8988T (cell line): ENCODE measurements at regions not wholly inside any gene's neighbourhood (a gene's known extent, or its start where the extent isn't known, plus 50 kb on each side); places are given as distances from the start of the nearest gene placed in this dataset.

Source experiments
- DNase-seq: peaks from one replicate; pipeline ENCODE4 v3.0.0; 2011

DNA sequence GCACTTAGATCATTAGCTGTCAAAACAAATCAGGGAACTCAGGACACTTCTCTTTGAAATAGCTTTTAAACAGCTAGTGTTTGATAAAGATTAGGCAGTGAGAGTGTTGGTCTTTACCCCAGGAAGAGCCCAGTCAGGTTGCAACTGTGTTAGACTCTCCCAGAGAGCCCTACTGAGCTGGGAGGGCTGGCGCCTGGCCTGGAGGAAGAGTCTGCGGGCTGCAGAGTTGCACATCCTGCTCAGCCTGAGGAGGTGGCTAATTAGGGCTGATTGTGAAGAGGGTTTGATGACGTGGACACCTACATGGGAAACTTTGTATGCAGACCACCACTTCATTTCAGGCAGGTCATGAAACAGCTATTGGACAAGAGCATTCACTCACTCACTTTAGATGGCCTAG is 112.0 kb downstream of the TMEM174 start:
- DNase-seq: no peak

DNA sequence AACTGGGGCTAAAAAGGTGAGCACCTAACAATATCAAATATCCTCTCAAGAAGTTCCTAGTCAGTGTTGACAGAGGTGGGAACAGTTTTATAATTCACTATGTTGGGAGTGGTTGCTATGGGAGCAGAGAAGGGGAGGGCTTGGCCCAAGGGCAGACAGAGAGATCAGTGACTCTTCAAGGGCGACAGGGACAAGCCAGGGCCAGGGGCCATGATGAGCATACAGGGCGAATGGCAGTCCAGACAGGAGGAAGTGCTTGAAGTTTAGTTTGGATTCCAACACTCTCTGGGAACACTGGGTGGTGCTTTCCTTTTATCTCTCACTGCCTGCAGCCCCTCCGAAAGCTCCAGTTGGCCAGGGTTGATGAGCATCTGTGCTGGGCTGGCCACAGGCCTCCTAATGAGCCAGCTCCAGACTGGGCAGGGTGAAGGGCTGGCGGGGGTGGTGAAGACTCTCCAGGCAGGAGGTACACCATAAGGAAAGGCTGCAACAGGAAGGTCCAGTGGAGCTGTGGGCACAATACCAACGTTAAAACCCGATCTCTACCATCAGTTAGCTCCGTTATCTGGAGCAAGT is 111.3 kb downstream of the TMEM174 start:
- DNase-seq: no peak

DNA sequence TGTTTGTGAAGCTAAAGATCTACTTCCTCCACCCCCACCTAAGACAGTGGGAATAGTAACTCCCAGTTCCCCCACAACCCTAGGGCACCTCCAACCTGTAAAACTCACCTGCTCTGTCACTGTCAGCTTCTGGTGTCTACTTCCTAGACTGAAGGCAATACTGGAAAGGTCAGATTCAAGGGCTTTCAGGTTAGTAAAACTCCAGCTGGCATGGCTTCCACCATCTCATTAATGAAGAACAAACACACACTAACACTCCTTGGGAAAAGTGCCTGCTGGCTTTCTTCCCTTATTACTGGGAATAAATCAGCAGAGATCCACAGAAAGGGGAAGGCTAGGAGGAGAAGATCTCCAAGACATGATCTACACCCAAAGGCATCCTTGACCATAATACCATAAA is 109.9 kb downstream of the TMEM174 start:
- no peak for DNase-seq

DNA sequence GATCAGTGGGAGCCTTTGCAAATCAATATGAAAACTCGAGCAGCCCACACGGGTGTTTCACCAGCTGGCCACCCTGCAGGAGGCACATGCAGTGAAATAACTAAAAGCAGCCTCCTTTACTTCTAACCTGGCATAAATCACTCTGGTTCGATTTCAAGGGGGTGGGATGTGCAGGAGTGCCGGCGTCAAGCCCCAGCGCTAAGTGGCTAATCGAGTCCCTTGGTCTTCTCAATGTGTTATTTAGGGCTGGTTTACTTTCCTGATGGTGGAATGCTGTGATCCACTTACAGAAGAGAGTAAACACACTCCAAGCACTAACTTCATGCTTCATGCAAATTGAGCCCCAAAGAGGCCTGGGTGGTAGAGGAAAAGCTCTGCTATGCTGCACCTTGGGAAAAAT is 109.4 kb downstream of the TMEM174 start:
- no peak for DNase-seq

DNA sequence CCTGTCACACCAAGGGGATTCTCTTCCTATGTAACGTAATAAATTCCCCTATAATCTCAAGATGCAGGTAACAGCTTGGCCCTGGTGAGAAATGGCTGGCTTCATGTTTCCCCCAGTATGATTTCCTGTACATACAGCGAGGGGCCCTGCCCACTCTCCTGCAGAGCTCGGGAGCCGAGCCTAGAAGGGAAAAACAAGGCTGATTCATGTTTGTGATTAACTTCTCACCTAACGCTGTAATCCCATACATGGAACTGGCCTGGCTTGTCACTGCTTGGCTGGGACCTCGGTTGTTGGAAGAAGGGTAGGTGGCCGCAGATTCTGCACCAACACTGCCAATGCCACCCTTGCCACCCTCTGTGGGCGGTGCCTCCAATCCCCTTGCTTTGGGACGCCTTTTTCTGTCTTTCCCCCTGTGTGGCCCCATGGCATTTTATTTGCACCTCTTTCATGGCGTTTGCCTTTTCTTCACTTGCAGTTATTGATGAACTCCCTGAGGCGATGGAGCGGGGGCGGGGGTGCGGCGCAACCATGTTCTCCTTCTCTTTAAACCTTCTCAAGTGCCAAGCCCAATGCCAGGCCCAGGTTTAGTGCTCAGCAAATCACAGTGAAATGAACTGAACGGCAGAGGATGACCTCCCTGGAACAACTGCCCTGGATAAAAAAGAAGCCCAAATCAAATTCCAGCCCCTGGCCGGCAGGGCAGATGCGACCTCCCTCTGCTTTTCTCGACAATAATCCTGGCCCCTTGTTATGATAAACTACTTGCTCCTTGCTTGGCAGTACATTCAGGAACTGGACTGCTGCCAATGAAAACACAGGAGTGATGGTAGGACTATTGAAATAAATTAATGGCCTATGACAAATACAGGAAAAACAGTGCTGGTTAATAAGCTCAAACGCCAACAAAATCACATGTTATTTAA is 108.1 kb downstream of the TMEM174 start:
- DNase-seq: no peak

DNA sequence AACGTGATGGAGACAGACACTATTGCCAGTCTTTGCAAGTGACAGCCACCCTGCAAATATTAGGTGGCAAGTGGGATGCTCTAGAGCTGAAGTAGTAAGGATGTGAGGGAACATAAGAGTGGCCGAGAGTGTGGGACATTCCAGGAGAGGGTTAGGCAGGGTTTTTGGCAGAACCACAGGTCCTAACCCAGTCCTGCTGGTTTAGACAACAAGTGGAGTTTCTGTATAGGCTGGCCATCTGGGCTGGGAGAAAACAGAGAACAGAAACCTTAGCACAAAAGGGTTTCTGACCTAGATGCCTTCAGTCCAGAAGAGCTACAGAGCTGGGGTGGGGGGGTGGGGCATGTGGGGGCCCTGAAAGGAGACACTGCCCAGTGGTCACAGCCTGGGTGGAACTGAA is 107.4 kb downstream of the TMEM174 start:
- DNase-seq: no peak

DNA sequence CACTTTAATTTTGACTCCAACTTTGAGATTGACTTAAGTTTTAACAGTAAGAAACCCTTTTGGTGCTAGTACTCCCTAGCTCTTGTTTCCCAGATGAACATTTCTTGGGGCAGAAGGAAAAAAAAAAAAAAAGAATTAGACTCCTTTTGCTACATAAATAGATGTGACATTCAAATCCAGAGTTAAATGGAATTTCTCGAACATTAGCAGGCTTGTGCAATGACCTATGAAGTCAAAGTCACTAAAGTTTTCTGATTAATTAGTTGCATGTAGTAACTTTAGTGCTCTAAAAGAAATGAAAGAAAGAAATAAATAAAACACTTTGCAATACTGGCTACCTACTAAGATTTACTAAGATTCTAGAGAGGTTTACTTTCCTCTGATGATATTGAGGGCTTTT is 106.8 kb downstream of the TMEM174 start:
- no peak for DNase-seq

DNA sequence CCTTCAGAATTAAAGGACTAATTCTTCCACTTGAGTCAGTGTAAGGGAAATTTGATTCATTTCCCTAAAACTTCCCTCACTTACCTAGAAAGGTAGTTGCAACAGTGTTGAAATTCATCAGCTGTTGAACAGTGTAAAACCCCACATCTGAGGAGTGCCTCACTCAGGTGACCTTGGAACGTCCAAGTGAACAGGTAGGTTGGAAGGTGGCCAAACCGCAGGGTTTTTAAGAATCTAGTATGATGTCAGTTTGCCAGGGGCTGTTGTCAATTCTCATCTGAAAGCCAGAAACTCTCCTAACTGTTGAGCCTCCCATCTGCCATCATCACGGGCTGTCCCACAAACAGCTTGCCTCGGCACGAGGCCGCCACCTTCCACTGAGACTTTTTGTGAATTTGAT is 105.7 kb downstream of the TMEM174 start:
- DNase-seq: no peak

DNA sequence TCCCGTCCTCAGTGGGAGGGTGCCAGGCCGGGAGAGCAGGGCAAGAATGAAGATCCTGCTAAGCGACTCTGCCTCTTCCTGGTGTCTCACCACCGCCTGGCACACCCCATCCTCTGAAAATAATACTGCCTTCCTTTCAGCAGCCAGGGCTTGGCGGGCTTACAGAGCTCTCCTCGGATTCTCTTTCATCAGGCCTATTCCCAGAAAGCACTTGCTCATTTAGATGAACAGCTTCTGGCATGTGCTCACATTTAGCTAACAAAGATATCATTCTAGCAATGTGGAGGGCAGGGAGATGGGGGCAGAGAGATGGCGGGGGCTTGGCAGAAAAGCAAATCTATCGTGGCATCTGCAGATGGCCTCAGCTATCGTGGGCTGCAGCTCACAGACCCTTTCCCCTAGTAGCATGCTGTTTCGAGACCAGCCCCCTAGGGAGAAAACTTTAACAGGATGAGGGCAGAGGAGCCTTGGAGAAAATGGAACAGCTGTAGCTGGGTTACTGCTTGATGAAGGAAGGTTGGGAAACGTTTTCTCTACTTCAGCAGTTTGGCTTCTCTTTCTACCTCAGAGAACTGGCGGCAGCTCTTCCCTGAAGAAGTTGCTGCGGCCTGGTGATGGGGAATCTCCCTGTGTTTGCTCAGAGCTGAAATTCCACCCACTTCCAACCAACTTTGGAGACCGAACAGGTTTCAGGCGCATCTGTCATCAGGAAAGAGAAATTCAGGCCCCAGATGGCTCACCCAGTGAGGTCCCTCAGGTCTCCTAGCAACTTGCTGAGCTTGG is 102.1 kb downstream of the TMEM174 start:
- DNase-seq: no peak

DNA sequence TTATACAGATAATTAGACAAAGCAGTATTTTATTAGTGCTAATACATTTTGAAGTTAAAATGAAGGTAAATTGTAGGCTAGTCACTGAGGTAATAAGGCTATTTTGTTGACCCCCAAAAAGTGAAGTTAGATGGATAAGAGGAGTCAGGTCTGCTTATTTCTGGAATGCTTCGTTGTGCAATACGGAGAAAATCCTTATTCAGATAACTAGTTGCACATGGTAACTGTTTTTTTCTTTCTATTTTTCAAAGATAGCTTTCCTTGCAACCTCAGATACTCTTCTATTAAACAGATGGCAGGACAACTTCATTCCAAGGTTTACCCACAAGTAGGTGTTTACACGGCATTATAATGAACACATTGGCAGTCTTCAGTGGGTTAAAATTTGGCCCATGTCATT is 101.1 kb downstream of the TMEM174 start:
- no peak for DNase-seq

DNA sequence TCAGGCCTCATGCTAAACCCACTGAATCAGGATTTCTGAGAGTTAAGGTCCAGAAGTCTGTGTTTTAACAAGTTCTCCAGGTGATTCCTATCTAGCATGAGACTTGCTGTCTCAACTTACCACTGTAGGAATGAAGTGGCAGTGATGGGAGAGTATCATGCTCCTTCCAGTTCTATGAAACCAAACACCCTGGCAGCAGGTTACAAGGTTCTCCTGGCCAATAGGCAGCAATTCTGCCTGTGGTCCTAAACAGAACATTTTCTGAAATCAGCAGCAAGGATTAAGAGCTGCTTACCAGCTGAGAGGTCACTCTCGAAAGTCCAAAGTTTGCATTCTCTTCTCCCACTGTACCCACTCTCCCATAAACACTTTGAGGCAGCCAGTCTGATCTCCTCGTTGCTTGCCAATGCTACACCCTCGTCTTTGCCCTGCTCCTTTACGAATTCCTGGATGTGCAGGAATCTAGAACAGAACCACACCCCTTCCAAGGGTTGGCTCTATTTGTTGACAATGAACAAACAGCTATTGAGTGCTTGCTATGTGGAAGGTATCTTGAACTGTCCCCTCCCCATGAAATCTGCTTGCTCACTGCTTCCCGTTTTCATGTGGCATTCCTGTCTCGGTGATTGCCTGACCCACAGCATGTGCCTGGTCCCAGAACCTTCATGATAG is 100.5 kb downstream of the TMEM174 start:
- no peak for DNase-seq

DNA sequence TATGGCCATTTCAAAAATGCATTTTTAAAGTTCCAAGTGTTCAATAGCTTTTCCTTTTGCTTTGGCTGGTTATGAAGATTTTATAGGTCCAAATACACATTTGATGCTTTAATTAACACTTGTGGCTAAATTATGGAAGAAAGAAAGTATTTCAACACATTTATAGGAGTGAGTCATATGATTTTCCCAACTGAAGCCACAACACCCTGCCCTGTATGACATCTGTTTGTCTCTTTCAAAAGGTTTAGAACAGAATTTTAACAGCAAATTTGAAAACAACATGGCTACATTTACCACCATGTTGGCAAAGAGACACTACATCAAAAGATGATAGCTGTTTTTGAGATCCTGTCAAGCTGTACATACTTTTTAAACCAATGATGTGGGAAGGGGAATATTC is 99.4 kb downstream of the TMEM174 start:
- DNase-seq: no peak

DNA sequence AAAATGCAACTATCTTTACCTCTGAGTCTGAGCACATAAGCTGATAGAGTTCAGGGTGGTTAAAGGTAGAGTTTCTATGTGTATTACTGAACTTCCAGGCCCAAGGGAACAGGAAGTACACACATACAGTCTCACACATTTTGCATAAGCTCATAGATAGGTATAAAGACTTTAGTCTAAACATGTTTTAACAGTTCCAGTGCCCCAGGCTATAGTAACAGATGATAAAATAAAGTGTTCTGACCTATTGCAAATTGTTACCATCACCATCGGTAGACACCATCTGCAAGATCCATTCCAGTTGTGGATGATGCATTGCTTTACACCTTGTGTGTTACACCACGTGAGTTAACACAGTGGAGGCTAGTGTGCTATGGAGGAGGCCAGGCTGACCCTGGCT is 95.8 kb downstream of the TMEM174 start:
- no peak for DNase-seq

DNA sequence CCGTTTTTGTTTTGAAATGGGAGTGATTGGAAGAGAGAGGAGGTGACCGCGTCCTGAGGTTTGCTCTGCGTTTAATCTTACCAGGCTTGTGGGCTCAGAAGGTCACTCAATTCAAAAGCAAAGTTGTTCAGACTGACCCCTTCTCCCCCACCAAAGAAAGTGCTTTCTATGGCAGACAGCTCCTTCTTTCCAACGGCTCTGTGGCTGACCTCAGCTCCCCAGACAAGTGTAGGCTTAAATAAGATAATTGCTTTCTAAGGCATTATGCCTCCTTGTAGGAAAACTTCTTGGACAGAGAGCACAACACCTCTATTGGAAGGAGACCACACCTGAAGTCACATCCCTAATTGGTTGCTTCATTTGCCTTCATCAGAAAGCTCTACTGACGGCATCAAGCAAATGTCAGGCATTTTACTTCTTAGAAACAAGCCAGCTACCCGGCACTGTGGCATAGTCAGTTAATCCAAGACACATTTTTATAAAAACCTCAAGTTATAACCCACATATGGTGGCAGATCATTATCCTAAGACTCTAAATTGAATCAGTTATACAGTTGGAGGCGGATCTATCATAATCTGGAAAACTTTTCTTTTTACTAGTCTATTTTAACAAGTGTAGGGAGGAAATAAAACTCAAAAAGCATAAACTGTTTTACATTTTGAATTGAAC is 94.9 kb downstream of the TMEM174 start:
- DNase-seq: no peak

DNA sequence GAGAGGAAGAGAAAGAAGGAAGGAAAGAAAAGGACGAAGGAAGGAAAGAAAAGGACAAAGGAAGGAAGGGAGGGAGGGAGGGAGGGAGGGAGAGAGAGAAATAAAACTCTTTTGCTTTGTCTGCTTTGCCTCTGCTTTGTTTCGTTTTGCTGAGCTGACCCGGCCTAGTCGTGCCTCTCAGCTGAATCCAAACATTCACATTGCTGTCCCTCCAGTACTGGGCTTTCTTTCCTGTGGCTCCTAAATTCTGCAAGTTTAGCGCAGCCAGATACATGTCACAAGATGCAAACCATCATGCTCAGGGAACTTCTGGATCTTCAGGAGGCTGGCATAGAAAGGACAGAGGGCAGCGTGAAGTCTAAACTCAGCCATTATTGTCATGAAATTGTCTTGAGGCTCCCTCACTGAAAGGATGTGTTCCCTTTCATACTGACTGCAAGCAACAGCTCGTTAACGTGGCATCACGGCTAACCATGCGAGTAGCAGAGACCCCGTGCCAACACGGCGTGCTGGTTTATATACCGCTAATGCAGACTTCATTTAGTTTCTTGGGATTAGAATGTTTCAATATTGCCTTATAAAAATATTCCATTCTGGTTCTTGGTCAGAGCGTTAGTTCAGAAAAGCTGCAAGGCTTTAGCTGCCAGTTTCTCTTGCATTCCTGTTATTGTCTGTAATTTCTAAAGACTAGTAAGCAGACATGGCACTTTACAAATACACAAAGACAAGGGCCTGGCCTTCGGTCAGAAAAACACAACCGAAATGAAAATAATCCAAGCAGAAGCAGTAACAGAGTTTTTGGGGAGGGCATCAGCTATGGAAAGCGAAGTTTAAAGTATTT is 94.2 kb downstream of the TMEM174 start:
- DNase-seq: no peak

DNA sequence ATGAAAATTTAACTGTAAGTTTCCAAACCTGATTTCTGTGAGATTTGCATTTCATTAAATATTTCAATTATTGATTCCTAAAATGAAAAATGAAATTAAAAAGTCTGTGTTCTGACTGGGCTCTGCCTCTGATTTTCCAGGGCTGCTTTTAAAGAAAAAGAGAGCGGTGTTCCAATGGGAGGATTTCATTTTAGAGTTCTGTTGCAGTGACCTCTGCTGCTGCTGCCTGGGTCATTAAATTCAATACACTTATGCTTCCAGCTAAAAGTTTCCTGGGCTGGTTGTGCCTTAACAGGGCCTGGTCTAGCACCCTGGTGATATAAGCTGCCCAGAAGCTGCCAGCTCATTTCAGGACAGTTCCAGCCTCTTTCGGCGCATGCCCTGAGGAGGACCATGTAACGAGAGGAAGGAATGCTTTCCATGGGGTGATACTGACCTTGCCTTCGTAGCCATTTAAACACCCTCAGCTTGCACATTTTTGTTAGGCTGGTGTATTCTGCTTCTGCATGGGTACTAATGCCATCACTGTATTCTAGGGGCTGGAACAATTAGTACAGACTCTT is 93.3 kb downstream of the TMEM174 start:
- DNase-seq: no peak

DNA sequence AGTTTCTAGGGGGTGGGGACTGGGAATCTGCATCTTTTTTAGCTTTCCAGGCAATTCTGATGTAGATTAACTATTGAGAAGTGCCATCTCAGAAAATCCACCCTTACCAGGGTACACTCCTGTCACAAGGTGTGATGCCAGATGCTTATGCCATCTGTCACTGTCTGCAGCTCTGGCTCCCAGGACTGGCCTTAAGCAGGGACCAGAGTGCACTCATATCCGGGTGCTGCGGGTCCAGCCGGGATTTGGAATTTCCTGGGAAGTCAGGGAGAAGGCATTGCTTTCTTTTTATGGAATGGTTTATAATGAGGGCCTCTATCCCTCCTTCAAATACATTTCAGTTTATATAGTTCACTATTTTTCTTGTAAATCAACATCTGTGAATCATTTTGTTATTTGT is 92.6 kb downstream of the TMEM174 start:
- no peak for DNase-seq

DNA sequence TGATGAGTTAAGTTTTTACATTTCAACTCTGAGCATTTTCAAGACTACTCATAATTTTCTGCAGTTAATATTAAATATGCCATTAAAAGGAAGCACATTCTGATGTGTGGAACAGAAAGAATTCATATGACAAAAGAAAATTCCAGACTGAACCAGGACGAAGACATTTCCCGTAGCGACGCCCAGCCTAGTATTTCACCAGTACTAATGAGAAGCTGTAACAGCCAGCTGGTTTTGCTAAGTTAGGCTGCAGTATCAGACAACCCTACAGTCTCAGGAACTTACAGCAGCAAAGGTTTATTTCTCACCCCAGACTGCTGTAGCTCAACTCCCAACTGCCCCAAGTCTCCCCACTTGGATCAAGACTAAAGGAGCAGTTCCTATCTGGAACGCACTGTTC is 91.6 kb downstream of the TMEM174 start:
- no peak for DNase-seq

DNA sequence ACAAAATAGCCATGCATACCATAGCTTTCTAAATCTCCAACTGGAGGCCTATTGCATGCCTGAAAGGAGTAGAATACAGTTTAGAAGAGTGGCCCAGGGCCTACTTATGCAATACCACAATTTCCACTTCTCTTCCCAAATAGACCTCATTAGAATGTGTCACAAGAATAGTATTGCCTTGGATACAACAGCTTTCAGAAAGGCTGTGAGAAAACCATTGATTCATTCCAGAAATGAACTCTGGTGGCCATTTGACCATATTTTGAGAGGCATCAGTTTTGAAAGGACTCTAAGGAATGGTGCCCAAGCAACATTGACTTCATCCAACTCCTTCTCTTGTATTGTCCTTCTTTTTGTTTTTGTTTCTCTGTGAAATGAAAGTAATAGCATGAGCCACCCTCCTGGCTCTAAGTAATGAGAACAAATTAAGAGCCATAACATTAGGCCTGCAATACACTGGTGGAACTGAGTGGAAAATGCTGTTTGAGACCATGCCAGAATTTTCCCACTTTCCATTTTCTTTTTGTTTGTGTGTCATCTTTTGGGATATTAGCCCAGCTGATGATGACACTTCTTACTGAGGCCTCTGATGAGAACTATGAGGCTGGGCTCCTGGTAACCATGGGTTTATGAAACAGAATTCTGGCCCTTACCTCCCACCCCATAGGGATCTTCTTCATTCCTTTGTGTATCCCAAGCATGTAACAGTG is 90.2 kb downstream of the TMEM174 start:
- DNase-seq: no peak

DNA sequence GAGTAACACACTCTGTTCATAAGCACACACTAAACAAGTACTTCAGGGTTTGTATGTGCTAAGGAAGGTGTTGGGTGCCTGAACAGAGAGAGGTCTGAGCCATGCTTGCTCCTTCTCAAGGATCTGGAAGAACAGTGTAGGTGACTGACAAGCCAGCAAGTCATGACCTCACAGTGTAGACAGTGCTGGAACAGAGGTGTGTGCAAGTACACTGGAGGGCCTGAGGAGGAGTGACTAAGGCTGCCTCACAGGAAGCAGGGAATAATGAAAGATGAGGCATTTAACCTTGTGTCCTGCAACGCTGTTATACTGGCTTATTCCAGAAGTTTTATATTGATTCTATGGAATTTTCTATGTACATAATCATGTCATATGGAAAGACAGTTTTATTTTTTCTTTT is 83.9 kb downstream of the TMEM174 start:
- DNase-seq: no peak

DNA sequence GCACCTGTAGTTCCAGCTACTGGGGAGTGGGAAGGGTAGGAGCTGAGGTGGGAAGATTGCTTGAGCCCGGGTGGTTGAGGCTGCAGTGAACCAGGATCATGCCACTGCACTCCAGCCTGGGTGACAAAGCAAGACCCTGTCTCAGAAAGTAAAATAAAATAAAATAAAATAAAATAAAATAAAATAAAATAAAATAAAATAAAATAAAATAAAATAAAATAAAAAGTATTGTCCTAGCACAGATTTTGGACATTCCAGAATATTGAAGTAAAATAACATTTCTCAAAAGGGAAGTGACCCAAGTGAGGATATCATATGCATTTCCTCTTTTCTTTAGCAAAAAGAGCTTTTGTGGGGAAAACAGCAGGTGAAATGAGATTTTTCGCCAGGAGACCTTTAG is 83.5 kb downstream of the TMEM174 start:
- no peak for DNase-seq
